Activated T-cell treated with anti-CD3 and anti-CD28 coated beads, Interleukin-2, amount 50 U/mL, for 4 hours (primary cell): ENCODE measurements at regions not wholly inside any gene's neighbourhood (a gene's known extent, or its start where the extent isn't known, plus 50 kb on each side); places are given as distances from the start of the nearest gene placed in this dataset.

ENCODE experiments used
- ATAC-seq, 2 donors: fragments of 200-7000 bp; cut with Tn5 transposase; one replicate each; pipeline ENCODE4 v1.10.0; 2021
- DNase-seq: peaks from one replicate; pipeline ENCODE4 v3.0.0-alpha.2; 2020
- H3K27me3 Mint-ChIP-seq: one replicate; pipeline ENCODE4 v1.8.0; 2021; ENCODE audit warnings: low read depth, mixed read lengths
- H3K36me3 Mint-ChIP-seq: one replicate; pipeline ENCODE4 v1.8.0; 2022; ENCODE audit warnings: mixed read lengths; ENCODE audit not compliant: insufficient read depth
- H3K4me1 Mint-ChIP-seq: one replicate; pipeline ENCODE4 v1.8.0; 2021; ENCODE audit warnings: low read depth, mixed read lengths
- H3K4me3 Mint-ChIP-seq: one replicate; pipeline ENCODE4 v1.8.0; 2021; ENCODE audit warnings: mild to moderate bottlenecking, moderate library complexity, mixed read lengths
- H3K9me3 Mint-ChIP-seq: one replicate; pipeline ENCODE4 v1.8.0; 2021; ENCODE audit warnings: mixed read lengths

GRCh38 chr3:116971531-116971930 lies 262.0 kb downstream of the TUSC7 start:
- no peak for ATAC-seq
- DNase-seq = no peak
- Mint-ChIP-seq H3K4me1 (no peaks in the 10 kb centered on the region), H3K27me3 (no peaks in the 10 kb centered on the region), H3K9me3 (no peaks in the 10 kb centered on the region), H3K4me3 (no peak overlapping the region), H3K36me3 (no peaks in the 10 kb centered on the region)

GRCh38 chr3:116974702-116975101 lies 265.1 kb downstream of the TUSC7 start:
- H3K9me3 Mint-ChIP-seq = no peaks in the 10 kb centered on the region
- DNase-seq (no peak), ATAC-seq (no peak)
- no peaks in the 10 kb centered on the region for H3K27me3 Mint-ChIP-seq
- no peaks in the 10 kb centered on the region for H3K4me1 Mint-ChIP-seq
- no peaks in the 10 kb centered on the region for H3K36me3 Mint-ChIP-seq
- no peak overlapping the region for H3K4me3 Mint-ChIP-seq

- H3K36me3 Mint-ChIP-seq = no peaks in the 10 kb centered on the region
These were observed 267.9 kb downstream of the TUSC7 start for GRCh38 chr3:116977441-116977840.

GRCh38 chr3:116980099-116980498 lies 270.5 kb downstream of the TUSC7 start:
- no peaks in the 10 kb centered on the region for H3K27me3 Mint-ChIP-seq
- ATAC-seq (no peak), DNase-seq (no peak)
- no peaks in the 10 kb centered on the region for H3K9me3 Mint-ChIP-seq
- H3K4me3 Mint-ChIP-seq = no peak overlapping the region
- no peaks in the 10 kb centered on the region for H3K36me3 Mint-ChIP-seq
- H3K4me1 Mint-ChIP-seq = no peaks in the 10 kb centered on the region

More at GRCh38 chr3:116977441-116977840, 267.9 kb downstream of the TUSC7 start:
- Mint-ChIP-seq H3K27me3 (no peaks in the 10 kb centered on the region), H3K4me1 (no peaks in the 10 kb centered on the region), H3K4me3 (no peak overlapping the region), H3K9me3 (no peaks in the 10 kb centered on the region)
- DNase-seq (no peak), ATAC-seq (no peak)

DNA sequence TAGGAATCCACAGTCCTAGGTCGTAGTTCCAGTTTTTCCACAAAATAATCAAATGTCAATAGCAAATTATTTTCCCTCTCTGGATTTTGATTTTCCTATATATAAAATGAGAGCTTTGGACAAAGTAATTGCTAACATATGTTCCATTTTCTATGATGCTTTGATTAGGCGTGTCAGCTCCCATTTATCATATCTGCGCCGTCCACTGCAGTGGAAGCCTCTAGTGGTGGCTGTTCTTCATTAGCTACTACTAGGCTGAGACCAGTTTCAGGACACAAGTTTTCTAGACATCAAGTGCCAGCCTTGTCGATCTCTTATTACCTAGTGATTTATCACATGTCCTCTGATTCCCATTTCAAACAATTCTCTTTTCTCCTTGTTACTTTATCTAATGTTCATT lies 271.5 kb downstream of the TUSC7 start:
- Mint-ChIP-seq H3K27me3 (no peaks in the 10 kb centered on the region), H3K36me3 (no peaks in the 10 kb centered on the region), H3K4me3 (no peak overlapping the region), H3K9me3 (peaks cover 4% of the 10 kb centered on the region), H3K4me1 (no peaks in the 10 kb centered on the region)
- DNase-seq (no peak), ATAC-seq (no peak)

GRCh38 chr3:116984301-116984700 lies 274.7 kb downstream of the TUSC7 start:
- Mint-ChIP-seq H3K36me3 (no peaks in the 10 kb centered on the region), H3K4me1 (no peaks in the 10 kb centered on the region), H3K9me3 (peaks cover 6% of the 10 kb centered on the region), H3K4me3 (no peak overlapping the region), H3K27me3 (no peaks in the 10 kb centered on the region)
- ATAC-seq (no peak), DNase-seq (no peak)

- Mint-ChIP-seq H3K9me3 (peaks cover under 1% of the 10 kb centered on the region), H3K36me3 (no peaks in the 10 kb centered on the region)
These were observed 284.8 kb downstream of the TUSC7 start for GRCh38 chr3:116994351-116994879.

GRCh38 chr3:117003501-117003900 lies 293.9 kb downstream of the TUSC7 start:
- no peaks in the 10 kb centered on the region for H3K4me1 Mint-ChIP-seq
- no peaks in the 10 kb centered on the region for H3K36me3 Mint-ChIP-seq
- H3K27me3 Mint-ChIP-seq = no peaks in the 10 kb centered on the region
- DNase-seq = no peak
- no peak for ATAC-seq
- no peak overlapping the region for H3K4me3 Mint-ChIP-seq
- H3K9me3 Mint-ChIP-seq = no peaks in the 10 kb centered on the region

More at GRCh38 chr3:116994351-116994879, 284.8 kb downstream of the TUSC7 start:
- DNase-seq = no peak
- Mint-ChIP-seq H3K4me1 (no peaks in the 10 kb centered on the region), H3K27me3 (no peaks in the 10 kb centered on the region), H3K4me3 (no peak overlapping the region)
- ATAC-seq = no peak

DNA sequence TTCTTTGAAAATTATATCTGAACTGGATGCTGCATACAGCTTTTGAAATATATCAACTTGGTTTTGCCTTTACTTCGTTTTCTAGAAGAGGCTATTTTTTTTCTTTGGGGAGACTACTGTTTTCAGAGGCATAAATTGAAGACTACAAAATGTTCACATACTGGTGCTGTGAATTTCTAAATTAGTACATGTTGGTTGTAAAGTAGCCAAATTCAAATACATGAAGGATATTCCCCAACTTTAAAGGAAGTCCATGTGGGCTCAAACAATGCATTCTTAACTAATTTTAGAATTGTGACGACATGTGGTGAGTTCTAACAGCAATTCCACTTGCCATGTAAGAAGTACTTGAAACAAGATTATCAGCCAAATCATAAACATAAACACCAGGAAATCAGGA lies 295.7 kb downstream of the TUSC7 start:
- H3K36me3 Mint-ChIP-seq = no peaks in the 10 kb centered on the region
- H3K4me3 Mint-ChIP-seq = no peak overlapping the region
- no peaks in the 10 kb centered on the region for H3K9me3 Mint-ChIP-seq
- no peak for ATAC-seq
- DNase-seq = no peak
- no peaks in the 10 kb centered on the region for H3K27me3 Mint-ChIP-seq
- H3K4me1 Mint-ChIP-seq = no peaks in the 10 kb centered on the region

DNA sequence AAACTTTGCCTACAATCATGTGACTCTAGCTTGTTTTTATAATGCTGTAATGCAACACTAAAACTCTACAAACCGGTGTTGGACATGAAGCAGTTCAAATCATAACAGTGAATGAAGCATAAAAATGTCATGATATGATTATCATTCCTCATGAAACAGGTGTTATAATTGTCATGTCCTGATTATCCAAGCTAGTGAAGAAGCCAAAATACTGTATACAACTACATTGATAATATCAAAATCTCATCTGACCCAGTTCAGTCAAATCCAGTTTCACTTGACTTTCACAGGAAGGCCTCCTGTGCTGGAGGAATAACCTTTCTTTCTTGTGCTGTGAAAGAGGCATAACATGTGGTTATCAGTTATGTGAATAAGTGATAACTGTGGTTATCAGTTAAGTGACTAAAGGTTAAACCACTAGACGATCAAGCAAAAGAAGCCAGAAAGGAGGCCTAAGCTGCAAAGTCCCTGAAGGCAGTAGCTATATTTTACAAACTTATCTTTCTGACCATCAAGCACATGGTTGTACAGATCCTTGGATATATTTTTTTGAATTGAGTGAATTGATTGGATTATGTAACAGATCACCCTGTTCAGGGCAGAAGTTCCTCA lies 296.4 kb downstream of the TUSC7 start:
- H3K4me1 Mint-ChIP-seq = no peaks in the 10 kb centered on the region
- H3K9me3 Mint-ChIP-seq = no peaks in the 10 kb centered on the region
- no peaks in the 10 kb centered on the region for H3K36me3 Mint-ChIP-seq
- no peak overlapping the region for H3K4me3 Mint-ChIP-seq
- no peaks in the 10 kb centered on the region for H3K27me3 Mint-ChIP-seq
- no peak for DNase-seq
- no peak for ATAC-seq

GRCh38 chr3:117010318-117010717 lies 300.7 kb downstream of the TUSC7 start:
- Mint-ChIP-seq H3K36me3 (no peaks in the 10 kb centered on the region), H3K4me3 (no peak overlapping the region), H3K27me3 (no peaks in the 10 kb centered on the region), H3K4me1 (no peaks in the 10 kb centered on the region), H3K9me3 (no peaks in the 10 kb centered on the region)
- ATAC-seq (no peak), DNase-seq (no peak)

- Mint-ChIP-seq H3K4me1 (no peaks in the 10 kb centered on the region), H3K36me3 (no peaks in the 10 kb centered on the region), H3K9me3 (no peaks in the 10 kb centered on the region), H3K27me3 (no peaks in the 10 kb centered on the region), H3K4me3 (no peak overlapping the region)
- DNase-seq (no peak), ATAC-seq (no peak)
These were observed 302.2 kb downstream of the TUSC7 start for GRCh38 chr3:117011687-117012250.

- no peaks in the 10 kb centered on the region for H3K27me3 Mint-ChIP-seq
- H3K4me1 Mint-ChIP-seq = no peaks in the 10 kb centered on the region
- H3K4me3 Mint-ChIP-seq = no peak overlapping the region
- H3K36me3 Mint-ChIP-seq = no peaks in the 10 kb centered on the region
- H3K9me3 Mint-ChIP-seq = no peaks in the 10 kb centered on the region
- ATAC-seq (no peak), DNase-seq (no peak)
These were observed 306.8 kb downstream of the TUSC7 start for GRCh38 chr3:117016378-117016777.

DNA sequence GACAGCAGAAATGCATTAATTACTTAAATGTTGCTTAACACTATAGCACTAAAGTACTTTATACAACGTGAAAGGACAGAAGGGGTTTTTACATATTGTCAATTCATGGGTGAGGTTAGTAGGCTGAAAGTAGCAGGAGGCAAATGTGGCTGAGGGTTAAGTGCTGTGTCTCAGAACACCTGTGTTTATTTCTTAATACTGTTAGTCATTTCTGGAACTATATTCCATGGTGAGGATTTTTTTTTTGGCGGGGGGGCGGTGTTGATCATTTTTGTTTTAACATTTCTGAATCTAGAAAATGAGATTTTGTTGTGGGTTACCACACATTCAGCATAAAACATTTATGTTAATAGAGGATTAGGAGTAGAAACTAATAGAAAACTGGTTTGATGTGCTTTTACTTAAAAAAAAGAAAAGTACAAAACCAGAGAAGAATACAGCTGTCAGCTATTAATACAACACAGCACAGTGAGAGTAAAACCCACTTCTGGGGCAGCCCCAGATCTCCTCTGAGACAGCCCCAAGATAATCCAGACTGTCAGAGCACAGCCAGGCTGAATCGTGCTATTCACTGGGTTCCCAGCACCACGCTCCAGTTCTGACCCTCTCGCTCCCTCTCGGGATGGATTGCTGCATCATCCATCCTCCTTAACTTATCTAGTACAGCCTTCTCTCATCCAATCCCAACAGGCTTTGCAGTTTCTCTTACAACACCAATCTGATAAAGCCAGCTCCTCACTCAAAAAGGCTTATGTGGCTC lies 307.7 kb downstream of the TUSC7 start:
- Mint-ChIP-seq H3K4me3 (no peak overlapping the region), H3K9me3 (no peaks in the 10 kb centered on the region), H3K27me3 (no peaks in the 10 kb centered on the region), H3K4me1 (no peaks in the 10 kb centered on the region), H3K36me3 (no peaks in the 10 kb centered on the region)
- ATAC-seq (no peak), DNase-seq (no peak)

GRCh38 chr3:117018655-117019054 lies 309.1 kb downstream of the TUSC7 start:
- Mint-ChIP-seq H3K4me3 (no peak overlapping the region), H3K27me3 (no peaks in the 10 kb centered on the region), H3K36me3 (no peaks in the 10 kb centered on the region), H3K9me3 (no peaks in the 10 kb centered on the region), H3K4me1 (no peaks in the 10 kb centered on the region)
- ATAC-seq = no peak
- no peak for DNase-seq
